ENCODE measurements at regions not wholly inside any gene's neighbourhood (a gene's known extent, or its start where the extent isn't known, plus 50 kb on each side); places are given as distances from the start of the nearest gene placed in this dataset.

- no peak for DNase-seq
Observed at GRCh38 chr11:90803366-90803765, 580.5 kb upstream of the CHORDC1 start.

GRCh38 chr11:90798769-90799168 lies 575.9 kb upstream of the CHORDC1 start:
- no peak for DNase-seq

- DNase-seq: no peak
Observed at GRCh38 chr11:90795746-90796145, 572.9 kb upstream of the CHORDC1 start.

- DNase-seq: no peak
Observed at GRCh38 chr11:90788961-90789360, 566.1 kb upstream of the CHORDC1 start.

DNA sequence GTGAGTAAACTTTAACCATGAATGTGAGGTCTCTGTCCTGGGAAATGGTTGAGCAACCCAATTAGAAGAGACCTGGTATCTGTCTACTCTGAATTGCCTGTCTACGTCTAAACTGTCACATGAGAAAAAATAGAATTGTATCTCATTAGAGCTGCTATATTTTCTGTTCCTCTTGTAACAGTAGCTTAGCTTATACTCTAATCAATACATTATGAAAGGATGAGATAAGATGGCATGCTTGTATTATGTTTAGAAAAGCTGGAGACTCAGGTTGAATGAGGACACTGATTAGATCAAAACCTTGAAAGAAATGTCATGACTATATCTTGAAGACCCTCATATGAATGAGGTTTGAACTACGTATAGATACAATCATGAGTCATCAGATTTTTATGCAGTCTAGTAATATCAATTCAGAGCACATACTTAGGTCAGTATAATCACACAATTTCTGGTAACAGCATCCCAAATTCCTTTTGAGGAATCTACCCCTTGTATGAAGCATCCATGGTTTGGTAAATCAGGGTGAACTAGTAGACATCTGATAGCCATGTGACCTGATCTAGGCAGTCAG lies 561.5 kb upstream of the CHORDC1 start:
- no peak for DNase-seq

DNA sequence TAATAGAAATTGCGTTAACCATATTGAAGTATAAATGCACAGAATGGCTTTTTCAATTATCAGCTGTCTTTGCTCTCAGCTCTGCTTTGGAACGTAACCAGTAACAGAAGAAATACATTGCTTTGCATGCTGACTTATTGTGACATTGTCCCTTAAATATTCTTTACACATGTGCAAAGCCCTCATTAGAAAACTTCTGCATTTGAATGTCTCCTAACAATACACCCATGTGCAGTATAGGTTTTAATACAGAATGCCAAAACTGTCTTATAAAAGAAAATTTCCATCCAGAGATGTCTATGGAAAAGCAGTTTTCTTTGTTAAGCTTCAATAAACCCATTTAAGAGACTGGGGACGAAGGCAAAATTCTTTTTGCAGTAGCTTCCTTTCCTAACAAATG lies 560.3 kb upstream of the CHORDC1 start:
- no peak for DNase-seq

- DNase-seq: no peak
Observed at GRCh38 chr11:90779098-90779497, 556.2 kb upstream of the CHORDC1 start.

- DNase-seq: no peak
Observed at GRCh38 chr11:90775567-90776165, 552.8 kb upstream of the CHORDC1 start.

GRCh38 chr11:90774727-90775566 lies 552.1 kb upstream of the CHORDC1 start:
- DNase-seq: no peak

DNA sequence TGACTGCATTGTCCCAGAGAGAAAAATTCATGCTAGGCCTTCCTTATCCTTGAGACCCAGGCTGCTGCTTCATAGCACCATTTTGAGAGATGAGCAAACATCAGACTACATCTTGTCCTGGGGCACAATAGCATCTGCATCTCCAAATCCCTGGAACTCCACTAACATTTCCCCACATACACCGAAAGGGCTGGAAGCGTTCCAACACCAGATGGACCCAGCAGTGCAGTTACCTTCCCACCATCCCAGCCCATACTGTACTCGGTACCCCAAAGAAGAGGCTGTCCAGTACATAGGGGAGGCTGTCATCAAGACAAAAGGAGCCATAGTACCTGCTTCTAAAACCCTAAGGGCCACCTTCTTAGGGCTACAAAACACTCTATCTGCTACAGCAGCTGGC lies 547.2 kb upstream of the CHORDC1 start:
- DNase-seq: no peak

DNA sequence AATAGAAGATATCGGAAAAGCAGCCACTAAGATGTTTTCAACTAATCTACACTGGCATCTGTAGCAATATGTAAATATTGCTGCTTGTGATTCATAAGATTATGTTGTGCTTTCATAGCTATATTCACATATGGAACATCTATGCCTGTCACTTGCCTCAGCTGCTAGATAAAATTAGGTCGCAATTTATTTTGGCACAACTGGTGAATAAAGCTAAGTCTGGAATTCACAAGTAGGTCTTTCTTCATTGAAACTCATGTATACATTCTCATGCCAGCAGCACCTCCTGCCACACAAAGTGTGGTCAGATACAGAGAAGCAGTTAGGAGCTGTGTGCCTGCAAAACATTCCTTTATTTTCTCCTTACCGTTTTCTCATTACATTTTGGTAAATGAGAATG lies 543.3 kb upstream of the CHORDC1 start:
- no peak for DNase-seq

DNA sequence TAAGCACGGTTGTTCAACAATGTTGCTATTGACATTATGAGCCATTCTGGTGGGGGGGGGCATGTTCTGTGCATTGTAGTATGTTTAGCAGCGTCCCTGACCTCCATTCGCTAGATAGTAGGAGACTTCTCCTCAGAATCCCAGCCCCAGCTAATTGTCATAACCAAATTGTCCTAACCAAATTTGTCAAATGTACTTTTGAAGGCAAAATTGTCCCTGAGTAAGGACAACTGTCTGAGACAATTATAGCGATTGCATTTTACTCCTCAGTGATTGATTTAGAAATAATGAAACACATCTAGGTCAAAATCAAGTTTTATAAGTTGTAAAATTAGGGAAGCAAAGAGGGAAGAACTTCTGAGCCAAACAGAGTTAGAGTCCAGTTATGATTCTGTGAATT lies 541.8 kb upstream of the CHORDC1 start:
- DNase-seq: no peak

- DNase-seq: no peak
Observed at GRCh38 chr11:90757849-90758494, 535.1 kb upstream of the CHORDC1 start.

DNA sequence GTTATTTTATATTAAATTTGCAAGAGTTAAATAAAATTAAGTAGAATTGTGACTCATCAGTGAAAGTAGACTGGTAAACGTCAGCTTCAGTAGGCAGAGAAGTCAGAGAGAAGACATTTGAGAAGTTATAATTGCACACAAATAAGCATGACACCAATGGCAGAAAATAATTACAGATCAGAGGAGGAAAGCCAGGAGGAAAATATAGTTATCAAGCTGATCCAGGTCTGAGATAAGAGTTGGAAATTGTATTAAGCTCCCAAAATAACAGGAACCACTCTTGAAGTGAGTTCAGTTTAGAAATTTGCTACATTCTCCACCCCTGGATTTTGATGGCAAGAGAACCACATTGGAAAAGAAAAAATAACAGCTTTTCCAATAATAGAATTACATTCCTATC lies 533.8 kb upstream of the CHORDC1 start:
- DNase-seq: no peak

- no peak for DNase-seq
Observed at GRCh38 chr11:90753546-90753945, 530.7 kb upstream of the CHORDC1 start.

DNA sequence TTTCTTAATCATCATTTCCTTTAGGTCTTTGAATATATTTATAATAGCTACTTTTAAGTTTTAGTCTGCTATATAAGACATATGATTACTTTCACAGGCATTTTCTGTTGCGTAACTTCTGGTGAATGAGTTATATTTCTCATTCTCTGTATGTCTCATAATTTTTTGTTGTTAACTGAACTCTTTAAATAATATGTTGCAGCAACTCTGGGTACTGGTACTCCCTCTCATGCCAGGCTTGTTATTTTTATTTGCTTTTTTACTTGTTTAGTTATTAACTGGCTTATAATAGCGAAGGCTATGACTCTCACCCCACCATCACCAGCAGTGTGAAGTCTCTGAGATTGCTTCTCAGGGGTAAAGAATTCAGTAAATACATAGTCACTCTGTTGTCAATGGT lies 524.2 kb upstream of the CHORDC1 start:
- DNase-seq: no peak

DNA sequence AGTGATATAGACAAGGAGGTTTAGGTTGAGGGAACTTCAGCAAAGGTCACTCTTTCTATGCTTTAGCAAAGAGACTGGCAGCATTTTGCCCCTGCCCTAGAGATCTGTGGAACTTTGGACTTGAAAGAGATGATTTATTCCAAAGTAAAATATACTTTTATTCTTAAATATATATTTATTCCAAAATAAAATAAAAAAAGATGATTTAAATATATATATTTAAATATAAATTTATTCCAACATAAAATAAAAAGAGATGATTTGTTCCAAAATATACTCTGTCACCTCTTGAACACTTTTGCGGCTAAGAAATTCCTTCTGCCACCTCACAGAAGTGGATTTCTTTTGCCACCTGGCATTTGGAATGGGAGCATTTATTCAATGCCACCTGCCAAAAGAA lies 521.3 kb upstream of the CHORDC1 start:
- DNase-seq: no peak

GRCh38 chr11:90738799-90739198 lies 516.0 kb upstream of the CHORDC1 start:
- DNase-seq: no peak

DNA sequence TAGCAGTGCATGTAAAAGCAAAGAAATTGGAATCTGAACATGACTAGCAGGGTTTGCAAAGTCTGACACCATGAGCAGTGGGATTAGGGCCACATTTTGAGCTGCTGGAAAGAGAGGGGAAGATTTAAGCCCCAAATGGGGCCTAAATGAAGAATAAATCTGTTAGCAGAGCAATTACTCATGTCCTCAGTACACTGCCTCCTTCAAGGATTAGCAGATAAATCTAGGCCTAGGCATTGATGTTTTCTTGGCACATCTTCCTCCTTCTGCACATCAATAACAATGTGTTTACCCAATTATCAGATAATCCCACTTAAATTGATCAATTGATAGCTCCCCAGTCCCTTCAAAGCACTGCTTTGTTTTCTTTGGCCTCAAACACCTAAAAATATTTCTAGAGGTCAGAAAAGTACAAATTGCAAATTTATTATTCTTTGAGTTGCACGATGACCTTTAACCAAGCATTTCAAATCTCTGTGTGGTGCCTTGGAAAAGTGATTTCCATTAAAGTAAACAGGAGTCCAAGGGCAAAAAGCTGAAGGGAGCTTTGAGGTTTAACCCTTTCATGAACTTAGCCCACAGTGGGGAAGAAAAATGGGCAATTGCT lies 514.7 kb upstream of the CHORDC1 start:
- DNase-seq: no peak

GRCh38 chr11:90732486-90732885 lies 509.6 kb upstream of the CHORDC1 start:
- no peak for DNase-seq

DNA sequence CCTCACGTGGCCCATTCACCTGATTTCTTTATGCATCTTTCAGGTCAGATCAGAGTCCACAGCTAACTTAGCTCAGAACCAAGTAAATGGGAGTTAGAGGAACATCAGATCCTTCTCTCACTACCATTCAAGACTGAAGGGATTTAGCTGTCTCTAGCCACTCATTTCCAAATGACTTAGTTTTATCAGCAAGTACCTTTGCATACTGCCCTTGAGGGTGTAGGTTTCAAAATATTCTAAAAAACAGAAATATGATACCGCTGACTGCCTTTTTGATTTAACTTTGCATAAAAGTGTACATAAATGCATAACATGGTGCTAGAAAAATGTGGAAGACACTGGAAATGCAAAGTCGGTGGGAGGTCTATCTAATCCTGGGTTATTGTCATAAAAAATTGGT lies 500.6 kb upstream of the CHORDC1 start:
- DNase-seq: no peak

- DNase-seq: no peak
Observed at GRCh38 chr11:90722552-90723190, 499.8 kb upstream of the CHORDC1 start.

GRCh38 chr11:90717522-90717921 lies 494.7 kb upstream of the CHORDC1 start:
- no peak for DNase-seq
